HG03095 (cell line): ENCODE measurements at regions not wholly inside any gene's neighbourhood (a gene's known extent, or its start where the extent isn't known, plus 50 kb on each side); places are given as distances from the start of the nearest gene placed in this dataset.

ENCODE experiments used
- ATAC-seq: cut with Tn5 transposase; IDR thresholded peaks from one replicate; pipeline ENCODE4 v1.9.1; 2021; ENCODE audit warnings: moderate library complexity; ENCODE audit not compliant: unreplicated experiment

DNA sequence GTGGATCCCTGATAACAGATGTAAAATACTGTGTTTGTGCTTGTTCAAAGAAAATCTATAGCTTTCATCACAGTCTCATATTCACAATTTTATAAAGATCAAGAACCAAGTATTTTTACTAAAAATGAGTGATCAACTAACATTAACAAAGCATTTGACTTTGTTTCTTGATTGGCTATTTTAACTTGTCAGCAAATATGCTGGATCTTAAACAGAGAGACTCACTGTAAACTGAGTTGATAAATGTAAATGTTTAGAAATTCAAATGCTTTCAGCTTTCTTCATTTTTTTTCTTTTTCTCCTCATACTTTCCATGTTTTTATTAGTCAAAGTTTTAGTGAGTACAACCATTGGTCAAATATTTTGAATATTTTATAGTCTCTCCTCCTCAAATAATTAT lies 923.0 kb upstream of the NR2F2 start:
- no peak for ATAC-seq

DNA sequence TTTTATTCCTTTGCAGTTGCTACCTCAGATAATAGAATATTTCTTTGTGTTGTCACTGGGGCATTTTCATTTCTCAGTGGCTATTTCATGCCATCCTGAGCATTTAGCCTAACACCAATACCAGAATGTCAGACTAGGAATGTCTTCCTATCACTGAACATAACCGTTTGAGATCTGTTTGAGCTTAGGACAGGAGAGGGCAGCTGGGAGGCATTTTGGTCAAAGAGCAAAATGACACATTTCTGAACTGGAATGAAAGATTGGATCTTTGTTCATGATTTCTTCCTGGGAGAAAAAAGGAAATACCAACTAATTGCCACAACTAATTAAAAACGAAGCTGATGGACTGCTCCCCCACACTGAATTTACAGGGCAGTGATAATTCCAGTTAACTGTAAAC lies 921.3 kb upstream of the NR2F2 start:
- no peak for ATAC-seq

DNA sequence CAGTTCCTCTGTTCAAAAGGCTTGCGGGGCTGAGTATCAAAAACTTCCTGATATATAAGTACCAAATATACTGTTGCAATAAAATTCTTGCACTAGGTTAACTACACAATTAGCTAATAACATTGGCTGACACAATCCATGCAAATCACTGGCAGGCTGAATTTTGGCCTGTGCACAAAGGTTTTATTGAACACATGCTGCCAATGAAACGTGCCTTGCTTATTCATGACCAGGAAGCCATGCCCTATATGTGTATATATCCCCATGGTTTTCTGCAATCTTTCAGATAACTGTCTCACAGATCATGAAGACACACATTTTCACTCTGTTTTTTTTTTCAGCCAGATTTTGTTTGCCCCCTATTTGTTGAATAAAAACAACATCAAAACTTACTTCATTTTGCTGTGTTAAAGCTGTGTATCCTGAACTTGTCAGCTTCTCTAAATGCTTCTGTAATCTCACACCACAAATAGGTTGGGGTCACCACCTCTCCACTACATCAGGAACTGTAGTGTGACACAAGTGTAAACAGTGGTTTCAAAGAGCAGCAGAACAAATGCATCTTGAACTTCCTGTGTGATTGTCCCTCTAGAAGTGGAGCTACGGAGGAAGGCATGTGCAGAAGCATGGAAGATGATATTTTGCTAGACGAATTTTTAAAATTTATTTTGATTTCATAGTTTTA lies 920.7 kb upstream of the NR2F2 start:
- no peak for ATAC-seq

DNA sequence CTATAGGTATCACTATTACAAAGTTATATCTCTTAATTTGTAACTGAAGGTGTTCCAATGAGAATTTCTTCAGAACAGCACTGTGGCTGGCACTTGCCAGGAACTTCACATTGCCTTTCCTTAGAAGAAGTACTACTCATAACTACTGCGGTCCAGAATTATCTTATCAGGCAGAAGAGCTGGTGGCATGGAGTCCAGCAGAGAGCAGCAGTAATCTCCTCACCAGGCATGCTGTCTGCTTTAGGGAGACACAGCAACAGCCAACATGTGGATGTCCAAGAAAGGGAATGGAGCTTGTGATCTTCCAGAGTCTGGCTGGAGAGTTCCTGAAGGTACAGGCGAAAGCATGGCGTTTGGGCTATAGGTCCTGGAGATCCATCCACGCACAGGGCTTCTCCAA lies 919.7 kb upstream of the NR2F2 start:
- ATAC-seq = no peak

GRCh38 chr15:95416576-95416975 lies 913.9 kb upstream of the NR2F2 start:
- ATAC-seq = no peak

DNA sequence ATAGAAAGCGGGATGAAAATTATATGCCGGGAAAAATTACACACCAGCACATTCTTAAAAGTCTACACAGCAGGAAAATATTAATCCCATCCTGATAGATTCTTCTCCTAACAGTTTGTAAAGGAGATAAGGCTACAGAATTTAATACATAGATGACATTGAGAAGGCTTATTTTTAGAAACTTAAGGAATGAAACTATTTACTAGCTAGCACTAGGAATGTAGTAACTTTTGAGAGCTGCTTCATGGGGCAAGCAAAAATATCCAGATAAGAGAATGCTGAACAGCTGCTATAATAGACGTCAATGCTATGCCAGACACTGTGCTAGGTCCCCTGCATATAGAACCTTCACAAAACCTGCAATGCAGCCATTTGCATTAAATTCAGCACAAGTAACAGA lies 912.7 kb upstream of the NR2F2 start:
- no peak for ATAC-seq

DNA sequence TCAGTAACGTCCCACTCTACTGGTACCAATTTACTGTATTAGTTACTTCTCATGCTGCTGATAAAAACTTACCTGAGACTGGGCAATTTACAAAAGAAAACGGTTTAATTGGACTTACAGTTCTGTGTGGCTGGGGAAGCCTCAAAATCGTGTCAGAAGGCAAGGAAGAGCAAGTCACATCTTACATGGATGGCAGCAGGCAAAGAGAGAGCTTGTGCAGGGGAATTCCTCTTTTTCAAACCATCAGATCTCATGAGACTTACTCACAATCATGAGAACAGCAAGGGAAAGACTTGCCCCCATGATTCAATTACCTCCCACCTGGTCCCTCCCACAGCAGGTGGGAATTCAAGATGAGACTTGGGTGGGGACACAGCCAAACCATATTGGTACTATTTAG lies 908.2 kb upstream of the NR2F2 start:
- no peak for ATAC-seq

DNA sequence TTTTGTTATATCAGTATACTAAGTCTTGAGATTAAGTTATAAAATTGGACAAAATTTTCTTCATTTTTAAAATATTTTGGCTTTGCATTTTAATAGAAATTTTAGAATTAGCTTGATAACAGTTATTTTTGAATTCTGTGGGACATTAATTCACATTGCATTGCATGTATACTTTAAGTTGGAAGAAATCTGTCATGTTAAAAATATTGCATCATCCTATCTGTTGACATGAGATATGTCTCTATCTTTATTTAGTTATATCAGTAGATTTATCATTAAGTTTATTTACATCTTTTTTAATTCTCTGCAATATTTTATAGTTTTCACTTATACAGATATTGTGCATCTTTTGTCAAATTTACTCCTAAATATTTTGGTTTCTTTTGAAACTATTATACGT lies 904.6 kb upstream of the NR2F2 start:
- no peak for ATAC-seq

- ATAC-seq = no peak
These were observed 901.2 kb upstream of the NR2F2 start for GRCh38 chr15:95429345-95429744.

DNA sequence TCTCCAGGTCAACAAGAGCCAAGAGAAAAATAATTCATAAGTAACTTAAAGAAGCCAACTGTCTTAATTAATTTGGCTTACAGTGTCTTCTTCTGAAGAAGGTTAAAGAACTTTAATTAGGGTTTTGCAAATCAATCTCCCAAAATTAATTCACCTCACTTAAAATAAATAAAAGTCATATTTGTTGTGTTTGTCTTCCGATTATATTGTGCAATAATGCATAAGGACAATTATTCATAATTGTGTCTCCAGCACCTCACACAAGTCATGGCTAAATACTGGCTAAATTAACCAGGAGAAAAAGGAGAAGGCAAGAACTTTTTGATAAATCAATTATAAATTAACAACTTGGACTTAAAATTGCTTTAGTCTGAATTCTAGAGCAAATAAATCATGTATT lies 899.0 kb upstream of the NR2F2 start:
- ATAC-seq = no peak

- no peak for ATAC-seq
These were observed 897.6 kb upstream of the NR2F2 start for GRCh38 chr15:95432878-95433405.

DNA sequence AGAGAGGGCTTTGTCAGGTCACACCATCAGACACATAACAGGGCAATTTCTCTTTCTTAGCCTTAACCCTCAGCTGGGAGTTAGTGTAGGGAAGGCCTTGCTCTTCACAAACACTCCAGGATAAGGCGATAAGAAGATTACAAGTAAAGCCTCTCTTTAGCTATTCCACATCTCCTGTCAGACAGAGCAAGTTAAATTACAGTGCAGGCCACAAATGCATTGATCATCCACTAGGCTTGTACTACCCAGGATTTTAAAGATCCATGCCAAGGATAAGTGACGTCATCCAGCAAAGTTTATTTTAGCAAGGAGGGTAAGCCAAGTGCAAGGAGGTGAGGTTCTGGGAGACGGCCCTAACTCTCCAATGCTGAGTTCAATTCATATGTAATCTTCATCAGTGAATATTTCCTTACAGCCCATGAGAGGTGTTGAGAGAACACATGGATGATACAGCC lies 890.6 kb upstream of the NR2F2 start:
- no peak for ATAC-seq

DNA sequence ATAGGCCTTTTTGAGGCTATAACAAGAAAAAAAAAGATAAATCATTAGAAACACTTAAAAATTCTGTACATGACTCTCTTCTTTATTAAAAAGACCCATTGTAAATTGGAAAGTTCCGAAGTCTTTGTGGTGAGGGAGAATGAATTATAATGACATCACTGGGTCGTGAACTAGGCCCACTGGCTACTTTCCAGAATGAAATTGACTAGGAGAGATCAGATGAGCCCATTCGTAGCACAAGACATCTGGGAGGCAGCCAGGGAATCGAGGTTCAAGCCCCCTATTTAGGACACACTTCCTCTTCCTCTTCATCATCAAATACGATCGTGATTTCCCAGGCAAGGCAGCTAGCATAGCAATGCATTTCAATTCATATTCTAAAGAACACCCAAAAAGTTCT lies 889.8 kb upstream of the NR2F2 start:
- no peak for ATAC-seq

DNA sequence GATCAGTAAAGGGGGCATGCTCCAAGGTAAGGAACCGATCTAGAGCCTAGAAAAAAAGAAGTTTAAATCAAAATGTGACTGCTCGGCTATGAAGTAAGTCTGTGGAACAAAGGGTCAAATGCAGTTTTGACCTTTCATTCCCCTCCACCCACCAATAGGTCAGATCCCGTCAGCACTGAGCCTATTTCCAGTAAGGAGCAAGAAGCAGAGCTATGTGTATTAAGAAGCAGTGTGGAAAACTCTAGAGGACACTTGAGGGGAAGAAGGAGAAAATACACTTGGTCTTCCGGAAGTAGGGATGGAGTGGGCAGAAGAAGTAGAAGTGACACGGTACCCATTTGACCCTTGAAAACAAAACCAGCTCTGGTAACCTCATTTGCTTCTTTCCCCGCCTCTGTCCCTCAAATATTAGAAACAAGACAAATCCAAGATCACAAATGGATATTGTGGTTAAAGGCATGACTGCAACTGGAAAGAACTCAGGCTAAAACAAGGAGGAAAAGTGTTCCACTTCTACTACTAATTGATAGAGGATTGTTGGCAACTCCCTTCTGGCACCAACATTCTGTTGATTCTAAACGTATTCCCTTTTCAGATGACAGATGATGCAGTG lies 888.3 kb upstream of the NR2F2 start:
- no peak for ATAC-seq

- no peak for ATAC-seq
These were observed 885.6 kb upstream of the NR2F2 start for GRCh38 chr15:95444860-95445259.

GRCh38 chr15:95446854-95447253 lies 883.6 kb upstream of the NR2F2 start:
- no peak for ATAC-seq

GRCh38 chr15:95447486-95447885 lies 883.0 kb upstream of the NR2F2 start:
- ATAC-seq = no peak

GRCh38 chr15:95448531-95449229 lies 881.8 kb upstream of the NR2F2 start:
- no peak for ATAC-seq

GRCh38 chr15:95449230-95449628 lies 881.3 kb upstream of the NR2F2 start:
- no peak for ATAC-seq

DNA sequence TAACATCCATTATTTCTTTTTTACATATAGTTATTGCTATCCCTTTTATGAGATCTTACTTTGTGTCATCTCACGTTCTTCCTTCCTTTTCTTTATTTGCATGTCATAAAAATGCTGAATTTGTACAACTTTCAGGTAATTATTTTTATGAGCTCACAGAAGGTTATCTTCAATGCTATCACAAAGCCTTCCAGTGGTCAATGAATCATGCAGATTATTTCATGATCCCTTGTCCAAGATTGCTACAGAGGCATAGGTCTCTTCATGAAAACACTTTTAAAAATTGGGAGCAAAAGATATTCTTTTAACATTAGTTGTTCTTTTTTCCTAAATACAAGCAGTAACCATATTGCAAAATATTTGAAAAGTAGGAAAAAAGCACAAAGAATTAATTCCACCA lies 880.1 kb upstream of the NR2F2 start:
- ATAC-seq = no peak

DNA sequence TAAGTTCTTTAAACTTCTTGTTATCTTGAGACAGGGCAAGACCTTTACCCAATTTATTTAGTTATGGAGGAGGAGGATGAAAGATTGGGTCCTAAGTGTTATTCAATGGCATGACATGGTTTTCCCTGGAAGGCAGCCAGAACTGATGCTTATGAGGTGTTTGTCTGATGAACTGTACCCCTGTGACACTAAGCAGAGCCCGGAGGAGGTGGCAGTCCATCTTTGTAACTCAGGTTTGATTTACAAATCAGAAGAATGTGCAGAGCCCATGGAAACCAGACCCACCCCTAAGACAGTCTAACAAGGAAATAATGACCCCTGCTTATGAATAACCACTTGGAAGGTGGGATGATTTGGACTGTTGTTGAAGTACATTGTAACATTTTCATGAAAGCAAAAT lies 878.6 kb upstream of the NR2F2 start:
- ATAC-seq = no peak
